Left ventricle myocardium superior (tissue), 1 donor: ENCODE measurements at regions not wholly inside any gene's neighbourhood (a gene's known extent, or its start where the extent isn't known, plus 50 kb on each side); places are given as distances from the start of the nearest gene placed in this dataset.
"Not testable (repeated sequence)": the region's sequence is repeated elsewhere in the genome, so short reads cannot be mapped to it uniquely, and the experiment has no call there.

Experiments
- ATAC-seq: fragments of 200-7000 bp; cut with Tn5 transposase; one replicate; pipeline ENCODE4 v1.9.1; 2020; ENCODE audit warnings: mild to moderate bottlenecking, moderate library complexity
- DNase-seq: peaks from one replicate; pipeline ENCODE4 v3.0.0-alpha.2; 2020
- intact Hi-C: fragments of 100-400 bp; cut with micrococcal nuclease; formaldehyde crosslinking; loops from one replicate; pipeline ENCODE4 v1.11.0; 2022
- donor health status: DM: no; HTN: yes; CAD: no; lungs with severe emphysema.

DNA sequence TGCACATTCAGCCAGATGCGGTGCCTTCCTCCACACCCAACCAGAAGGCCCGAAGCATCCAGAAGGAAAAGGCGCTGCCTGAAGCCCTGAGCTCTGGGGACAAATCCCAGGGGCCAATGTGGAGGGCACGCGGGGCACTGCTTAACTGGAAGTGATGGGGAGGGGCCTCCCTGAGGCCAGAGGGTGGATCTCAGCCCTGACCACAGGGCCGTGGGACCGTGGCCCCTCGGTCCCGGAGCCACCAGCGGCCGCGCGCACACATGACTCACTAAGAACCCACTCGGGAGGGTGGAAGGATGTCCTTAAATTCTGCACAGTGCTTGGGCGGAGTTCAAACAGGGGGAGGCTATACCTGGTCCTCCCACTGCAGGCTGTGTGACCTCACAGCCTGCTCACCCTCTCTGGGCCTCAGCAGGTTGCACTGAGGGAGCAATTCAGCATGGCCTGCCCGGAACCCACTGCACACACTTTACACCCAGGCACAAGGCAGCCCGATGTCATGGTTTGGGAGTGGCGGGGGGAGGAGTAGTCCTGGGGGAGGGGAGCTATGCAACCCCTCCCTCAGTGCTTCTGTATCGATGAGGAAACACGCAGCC, 89.5 kb downstream of the RFLNA start:
- intact Hi-C loops = no loop called here
- DNase-seq (no peak), ATAC-seq (no peak)

DNA sequence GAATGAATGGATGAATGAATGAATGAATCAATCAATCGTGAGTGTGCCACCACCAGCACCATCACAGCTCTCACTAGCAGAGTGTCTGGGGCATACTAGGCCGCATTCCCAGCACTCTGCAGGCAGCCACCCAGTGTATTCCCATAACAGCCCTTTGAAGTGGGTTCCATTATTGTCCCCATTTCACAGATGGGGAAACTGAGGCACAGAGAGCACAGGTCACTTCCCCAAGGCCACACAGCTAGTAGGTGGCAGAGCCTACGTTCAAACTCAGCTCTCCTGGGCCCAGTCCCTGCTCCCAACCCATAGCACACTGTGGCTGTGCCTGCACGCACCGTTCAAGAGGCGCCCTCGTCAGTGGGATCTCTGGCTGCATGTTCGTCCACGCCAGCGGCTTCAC, 88.1 kb downstream of the RFLNA start:
- intact Hi-C loops = no loop called here
- DNase-seq (no peak), ATAC-seq (no peak)

DNA sequence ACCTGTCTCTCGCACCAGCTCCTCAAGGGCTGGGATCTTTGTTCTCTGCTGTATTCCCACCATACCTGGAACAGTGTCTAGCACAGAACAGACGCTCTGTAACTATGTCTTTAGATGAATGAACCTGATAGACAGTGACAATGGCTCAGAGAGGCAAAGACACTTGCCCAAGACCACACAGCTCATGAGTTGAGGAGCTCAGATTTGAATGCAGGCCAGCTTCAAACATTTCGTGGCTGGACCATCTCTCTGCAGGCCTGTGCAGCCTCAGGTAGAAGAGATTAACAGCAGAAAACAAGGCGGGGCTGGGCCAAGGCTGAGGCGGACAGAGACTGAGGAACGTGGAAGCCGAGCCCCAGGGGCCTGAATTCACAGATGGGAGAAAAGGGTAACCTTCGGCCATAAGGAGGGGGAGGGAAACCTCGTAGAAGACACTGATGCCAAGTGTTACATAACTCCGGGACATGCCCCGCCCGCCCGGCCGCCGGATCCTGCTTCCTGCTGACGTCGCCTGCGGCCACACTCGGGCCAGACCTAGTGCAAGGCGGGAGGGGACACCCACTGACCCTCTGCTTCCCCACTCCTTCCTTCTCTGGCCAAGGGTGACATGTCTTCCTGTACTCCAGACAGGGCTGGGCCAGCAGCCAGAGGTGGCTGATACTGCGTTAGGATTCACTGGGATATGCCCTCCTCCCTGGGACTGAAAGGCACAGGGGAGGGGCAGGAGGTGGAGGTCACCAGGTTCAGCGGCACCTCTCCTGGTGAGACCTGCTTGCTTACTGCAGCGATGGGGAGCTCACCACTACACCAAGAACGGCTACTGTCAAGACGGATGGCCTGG, 86.8 kb downstream of the RFLNA start:
- peak; percentile 77 for ATAC-seq
- intact Hi-C loops = no loop called here

DNA sequence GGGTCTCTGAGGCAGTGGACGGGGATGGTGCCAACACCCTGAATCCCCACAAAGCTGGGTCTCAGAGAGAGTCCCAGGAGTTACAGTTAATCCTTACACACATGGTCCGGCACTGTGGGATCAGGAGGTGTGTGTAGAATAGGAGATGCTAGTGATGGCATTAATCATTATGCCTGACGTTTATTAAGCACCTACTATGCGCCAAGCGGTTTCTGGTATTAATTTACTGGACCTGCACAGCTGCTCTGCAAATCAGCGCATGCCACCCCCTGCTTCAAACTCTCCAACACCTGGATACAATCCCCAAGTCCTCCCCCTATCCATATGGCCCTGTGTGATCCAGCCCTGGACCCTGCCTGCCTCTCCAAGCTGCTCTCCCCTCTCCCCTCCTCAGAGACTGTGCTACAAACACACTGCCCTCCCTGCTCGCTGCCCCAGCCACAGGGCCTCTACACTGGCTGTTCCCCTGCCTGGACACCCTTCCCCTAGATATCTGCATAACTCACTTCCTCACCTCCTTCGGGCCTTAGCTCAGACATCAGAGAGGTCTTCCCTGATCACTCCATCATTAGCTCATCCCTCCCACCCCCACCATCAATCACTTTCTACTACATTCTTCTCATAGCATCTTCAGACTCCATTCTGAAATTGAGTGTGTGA, 86.0 kb downstream of the RFLNA start:
- intact Hi-C loops = no loop called here
- no peak for DNase-seq
- ATAC-seq = no peak

More for the DNA sequence above, 86.8 kb downstream of the RFLNA start:
- DNase-seq = peak; percentile 96

DNA sequence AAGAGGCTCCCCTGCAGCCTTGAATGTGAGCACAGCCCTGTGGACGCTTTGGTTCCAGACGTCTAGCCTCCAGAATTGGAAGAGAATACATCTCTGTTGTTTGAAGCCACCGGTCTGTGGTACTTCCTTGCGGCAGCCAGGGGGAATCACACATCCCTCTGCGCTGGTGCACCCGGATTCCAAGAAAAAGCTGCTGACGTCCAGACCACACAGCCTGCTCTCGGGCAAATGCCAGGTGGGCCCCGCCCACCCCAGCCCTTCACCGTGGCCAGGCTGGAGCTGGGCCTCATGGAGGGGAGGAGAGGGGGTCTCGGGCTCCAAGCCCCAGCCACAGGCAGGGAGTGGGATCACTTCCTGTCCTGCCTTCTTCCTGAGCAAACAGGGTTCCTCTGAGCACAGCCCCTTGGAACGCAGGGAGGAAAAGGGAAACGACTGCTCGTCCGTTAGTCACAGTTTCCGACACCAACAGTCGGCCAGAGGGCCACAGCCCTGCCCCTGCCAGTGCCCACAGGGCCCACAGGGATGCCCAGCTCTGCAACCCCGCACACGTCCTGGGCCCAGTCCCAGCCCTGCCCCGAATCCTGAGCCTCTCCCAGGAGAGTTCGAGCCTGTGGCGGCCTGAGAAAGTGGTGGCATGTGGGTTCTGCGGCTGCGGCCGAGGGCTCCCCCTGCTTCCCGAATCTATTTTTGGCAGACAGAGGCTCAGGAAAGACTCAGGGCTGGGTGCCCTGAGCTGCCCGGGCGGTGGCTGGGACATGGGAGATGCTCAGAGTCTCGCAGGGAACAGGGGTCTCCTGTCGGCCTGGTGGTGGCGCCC, 85.3 kb downstream of the RFLNA start:
- DNase-seq (peak; percentile 79), ATAC-seq (peak; percentile 57)
- intact Hi-C loops = no loop called here

DNA sequence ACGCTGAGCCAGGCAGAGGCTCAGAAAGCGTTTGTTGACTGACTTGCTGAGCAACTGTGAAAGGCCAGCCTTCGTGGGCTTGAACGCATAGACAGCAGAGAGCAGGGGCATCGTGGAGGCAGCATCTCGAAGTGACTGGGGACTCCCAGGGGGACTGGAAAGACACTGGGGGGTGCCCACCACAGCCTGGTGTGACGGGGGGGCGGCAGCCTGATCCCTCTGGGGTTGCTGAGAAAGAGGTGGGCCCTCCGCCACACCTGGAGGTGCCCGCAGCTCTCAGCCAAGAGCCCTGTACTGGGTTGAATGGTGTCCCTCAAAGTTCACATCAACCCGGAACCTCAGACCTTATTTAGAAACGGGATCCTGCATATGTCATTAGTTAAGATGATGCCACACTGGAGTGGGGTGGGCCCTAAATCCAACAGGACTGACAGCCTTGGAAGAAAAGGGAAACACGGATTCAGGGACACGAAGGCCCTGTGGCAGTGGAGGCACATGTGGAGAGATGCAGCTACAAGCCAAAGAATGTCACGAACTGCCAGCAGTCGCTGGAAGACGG, 84.6 kb downstream of the RFLNA start:
- intact Hi-C loops = no loop called here
- no peak for ATAC-seq

DNA sequence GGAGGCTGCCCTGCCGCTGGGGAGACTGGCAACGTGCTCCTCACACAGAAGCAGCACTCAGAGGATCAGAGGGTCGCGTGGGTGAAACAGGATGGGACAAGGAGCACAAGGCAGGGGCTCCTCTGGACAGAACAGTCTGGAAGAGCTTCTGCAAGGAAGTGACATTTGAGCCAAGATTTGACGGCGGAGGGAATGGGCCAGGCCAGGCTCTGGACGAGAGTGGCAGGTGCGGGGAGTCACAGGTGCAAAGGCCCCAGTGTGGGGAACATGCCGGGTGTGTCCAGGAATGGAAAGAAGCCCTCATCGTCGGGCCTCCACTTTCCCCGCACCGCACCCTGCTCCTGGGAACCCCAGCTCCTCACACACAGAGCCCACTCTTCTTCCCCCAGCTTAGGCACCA, 84.0 kb downstream of the RFLNA start:
- intact Hi-C loops = no loop called here
- ATAC-seq (no peak), DNase-seq (no peak)

More for the DNA sequence above, 84.6 kb downstream of the RFLNA start:
- no peak for DNase-seq

DNA sequence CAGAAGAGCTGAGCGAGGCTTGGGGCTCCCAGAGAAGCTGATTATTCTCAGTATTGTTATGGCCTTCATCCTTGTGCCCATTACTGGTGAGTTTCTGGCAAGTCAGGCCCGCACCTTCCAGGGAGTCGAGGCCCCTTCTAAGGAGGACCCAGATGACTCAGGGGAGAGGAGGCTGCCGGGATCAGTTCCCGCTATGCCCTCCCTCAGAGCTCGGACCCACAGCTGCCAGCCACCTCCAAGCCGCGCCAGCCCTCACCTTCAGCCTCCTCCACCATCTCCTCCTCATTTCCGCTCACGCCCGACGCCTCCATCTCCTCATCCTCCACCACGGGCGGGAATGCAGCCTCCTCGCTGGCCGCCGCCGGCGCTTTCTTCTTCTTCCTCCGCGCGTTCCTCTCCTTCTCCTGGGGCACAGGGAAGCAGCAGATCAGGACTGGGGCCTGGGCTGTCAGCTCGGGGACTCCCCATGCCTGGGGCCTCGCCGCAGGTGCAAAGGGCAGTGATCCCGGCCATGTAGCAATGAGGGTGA, 83.2 kb downstream of the RFLNA start:
- intact Hi-C loops = no loop called here
- ATAC-seq = no peak
- DNase-seq = no peak

DNA sequence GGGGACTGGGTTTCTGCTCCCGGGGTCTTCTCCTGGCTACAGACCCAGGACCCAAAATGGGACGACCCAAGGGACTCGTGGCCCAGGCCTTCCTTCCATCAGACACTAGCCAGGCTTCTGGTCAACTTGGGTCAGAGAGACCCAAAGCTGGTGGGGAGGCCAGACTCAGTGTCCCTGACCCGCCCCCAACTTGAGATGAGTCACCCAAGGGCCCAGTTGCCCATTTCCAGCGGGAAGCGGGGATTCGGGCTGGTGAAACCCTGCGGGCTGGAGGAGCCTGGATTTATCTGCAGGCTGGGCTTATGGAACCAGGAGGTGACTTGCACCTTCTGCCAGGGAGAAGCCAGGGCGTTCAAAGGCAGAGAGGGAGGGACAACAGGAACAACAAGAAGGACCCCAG, 81.5 kb downstream of the RFLNA start:
- ATAC-seq = no peak
- intact Hi-C loops = no loop called here
- DNase-seq = no peak

DNA sequence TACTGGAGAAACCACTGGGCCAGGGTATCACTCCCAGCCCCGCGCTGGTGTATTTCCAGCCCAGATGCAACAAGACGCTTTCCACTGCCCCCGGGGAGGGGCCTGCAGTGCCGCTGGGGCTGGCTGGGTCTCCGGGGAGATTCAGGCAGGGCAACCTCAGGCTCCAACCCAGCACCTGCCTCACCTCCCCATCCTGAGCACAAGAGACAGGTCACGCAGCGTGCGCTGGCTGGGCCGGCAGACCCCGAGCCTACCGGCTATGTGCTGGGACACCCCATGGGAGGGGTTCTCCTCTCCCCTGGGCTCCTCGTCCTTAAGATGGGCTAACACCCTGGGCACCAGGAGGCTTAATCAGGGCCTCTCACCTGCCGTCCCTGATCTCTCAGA, 80.9 kb downstream of the RFLNA start:
- ATAC-seq (no peak), DNase-seq (no peak)
- intact Hi-C loops = no loop called here

DNA sequence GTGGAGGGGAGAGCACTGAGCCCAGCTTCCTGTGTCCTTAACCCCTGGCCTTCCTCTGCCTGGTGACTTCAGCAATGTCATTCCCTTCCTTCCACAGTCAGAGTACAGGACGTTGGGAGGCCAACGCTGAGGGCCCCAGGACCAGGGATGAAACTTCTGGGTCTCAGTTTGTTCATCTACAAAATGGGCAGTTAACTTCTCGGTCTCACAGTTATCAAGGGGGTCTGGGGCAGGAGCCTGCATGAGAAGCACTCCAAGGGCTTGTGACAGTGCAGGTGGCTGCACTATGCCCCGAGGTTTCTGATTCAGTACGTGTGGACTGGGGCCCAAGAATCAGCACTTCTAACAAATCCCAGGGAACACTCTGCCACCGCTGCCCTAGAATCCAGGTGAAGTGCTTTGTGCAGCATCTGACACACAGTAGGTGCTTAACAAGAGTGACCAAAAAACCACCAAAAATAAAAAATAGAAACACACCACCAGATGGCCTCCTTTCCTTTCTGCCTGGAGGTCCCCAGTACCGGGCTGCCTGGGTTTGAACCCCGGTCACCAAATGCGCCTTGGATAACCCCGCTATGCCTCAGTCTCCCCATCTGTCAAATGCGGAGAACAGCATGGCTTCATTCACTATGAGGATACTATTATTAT, 80.4 kb downstream of the RFLNA start:
- intact Hi-C loops = no loop called here
- DNase-seq (no peak), ATAC-seq (no peak)

DNA sequence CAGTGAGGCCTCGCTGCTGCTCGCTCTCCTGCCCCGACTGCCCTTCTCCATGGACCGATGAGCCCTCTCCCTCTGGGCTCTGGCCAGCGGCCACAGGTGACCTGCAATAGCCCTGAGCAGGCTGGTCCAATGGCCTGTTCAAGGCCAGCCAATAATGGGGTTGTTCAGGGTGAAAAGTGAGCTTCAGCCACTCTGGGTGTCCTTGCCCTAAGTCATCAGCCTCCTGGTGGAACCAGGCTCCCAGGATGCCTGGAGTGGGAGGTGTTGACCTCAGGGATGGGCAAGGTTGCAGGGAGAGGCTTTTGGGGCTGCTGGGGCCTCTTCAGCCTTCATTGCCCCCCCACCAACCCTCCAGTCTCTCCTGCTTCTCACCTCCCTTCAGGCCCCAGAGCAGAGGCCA, 79.7 kb downstream of the RFLNA start:
- ATAC-seq = no peak
- no peak for DNase-seq
- intact Hi-C loops = no loop called here

DNA sequence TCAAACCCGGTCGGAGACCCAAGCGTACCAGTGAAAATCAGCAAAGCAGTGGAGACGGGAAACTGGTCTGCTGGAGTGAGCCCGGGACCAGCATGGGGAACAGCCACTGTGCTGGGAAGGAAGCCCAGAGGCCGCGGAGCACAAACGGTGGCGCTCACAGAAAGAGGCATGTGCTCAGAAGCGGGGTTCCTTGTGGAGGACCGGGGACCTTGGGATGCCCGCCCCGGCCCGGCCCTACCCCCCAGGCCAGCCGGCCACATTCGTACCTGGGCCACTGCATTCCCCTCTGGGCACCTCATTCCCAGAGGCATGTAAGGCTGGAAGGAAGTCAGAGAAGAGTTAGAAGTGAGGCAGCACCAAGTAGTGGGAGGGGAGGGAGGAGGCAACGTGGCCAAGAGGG, 79.3 kb downstream of the RFLNA start:
- DNase-seq (no peak), ATAC-seq (no peak)
- intact Hi-C loops = no loop called here

DNA sequence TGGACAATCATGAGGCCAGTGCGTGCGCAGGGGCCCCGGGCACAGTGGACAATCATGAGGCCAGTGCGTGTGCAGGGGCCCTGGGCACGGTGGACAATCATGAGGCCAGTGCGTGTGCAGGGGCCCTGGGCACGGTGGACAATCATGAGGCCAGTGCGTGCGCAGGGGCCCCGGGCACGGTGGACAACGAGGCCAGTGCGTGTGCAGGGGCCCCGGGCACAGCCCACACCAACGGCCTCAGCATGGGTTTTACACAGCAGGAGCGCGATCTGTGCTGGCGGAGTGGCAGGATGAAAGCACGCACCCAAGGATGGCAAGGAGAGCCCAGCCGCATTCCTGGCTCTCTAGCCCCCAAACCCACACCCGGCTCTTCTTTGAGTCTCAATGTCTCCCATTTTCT, 78.8 kb downstream of the RFLNA start:
- DNase-seq, intact Hi-C loops, ATAC-seq: not testable (repeated sequence)

DNA sequence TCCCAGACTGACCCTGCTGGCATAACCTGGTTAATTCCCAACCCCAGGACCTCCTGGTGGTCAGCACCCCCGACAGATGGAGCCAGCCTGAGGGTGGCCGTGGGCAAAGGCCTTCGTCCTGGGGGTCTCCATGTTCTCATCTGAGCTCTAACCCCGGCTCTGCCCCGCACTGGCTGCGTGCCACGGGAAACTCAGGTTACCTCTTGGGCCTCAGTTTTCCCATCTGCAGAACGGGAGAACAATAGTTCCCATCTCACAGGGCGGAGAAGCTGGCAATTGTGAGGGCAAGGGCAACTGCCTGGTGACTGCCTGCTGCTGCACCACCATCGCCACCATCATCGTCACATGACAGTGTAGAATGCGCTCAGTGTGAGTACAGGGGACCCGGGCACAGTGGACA, 77.9 kb downstream of the RFLNA start:
- intact Hi-C loops = no loop called here
- ATAC-seq (no peak), DNase-seq (no peak)

DNA sequence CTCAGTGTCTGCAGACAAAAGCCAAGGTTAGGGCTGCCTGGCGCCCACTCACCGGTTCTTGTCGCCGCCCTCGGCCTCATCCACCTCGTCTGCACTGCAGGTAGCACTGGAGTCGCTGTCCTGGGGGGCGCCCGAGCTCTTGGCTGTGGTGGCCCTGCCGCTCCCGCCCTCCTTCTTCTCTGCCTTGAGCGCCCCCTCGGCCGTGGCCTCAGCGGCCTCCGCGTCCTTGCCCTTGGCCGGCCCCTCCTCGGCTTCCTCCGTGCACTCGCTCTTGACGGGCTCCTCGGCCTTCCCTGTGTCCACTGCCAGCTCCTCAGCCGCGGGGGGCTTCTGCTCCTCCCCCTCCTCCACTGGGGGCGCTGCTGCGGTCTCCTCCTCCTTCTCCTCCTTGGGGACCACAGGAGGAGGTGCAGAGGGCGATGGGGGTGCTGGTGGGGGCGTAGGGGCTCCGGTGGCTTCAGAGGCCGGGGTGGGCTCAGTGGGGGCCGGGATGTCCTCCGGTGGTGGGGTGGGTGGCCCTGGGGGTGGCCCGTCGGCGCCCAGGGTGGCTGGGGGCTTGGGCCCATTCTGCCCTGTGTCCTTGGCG, 77.2 kb downstream of the RFLNA start:
- DNase-seq (no peak), ATAC-seq (no peak)
- intact Hi-C loops = no loop called here

DNA sequence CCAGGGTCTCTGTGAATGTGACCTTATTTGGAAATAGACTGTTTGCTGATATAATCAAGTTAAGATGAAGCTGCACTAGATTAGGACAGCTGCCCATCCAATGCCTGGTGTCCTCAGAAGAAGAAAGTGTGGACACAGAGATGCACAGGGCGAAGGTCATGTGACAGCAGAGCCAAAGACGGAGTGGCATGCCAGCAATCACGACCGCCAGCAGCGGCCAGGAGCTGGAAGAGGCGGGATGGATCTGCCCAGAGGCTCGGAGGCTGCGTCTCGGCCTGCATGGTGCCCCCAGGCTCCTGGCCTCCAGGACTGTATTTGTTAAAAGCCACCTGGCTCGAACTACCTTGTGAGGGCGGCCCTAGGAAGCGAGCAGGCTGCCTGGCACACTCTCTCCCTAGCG, 76.5 kb downstream of the RFLNA start:
- ATAC-seq = no peak
- no peak for DNase-seq
- intact Hi-C loops = no loop called here

DNA sequence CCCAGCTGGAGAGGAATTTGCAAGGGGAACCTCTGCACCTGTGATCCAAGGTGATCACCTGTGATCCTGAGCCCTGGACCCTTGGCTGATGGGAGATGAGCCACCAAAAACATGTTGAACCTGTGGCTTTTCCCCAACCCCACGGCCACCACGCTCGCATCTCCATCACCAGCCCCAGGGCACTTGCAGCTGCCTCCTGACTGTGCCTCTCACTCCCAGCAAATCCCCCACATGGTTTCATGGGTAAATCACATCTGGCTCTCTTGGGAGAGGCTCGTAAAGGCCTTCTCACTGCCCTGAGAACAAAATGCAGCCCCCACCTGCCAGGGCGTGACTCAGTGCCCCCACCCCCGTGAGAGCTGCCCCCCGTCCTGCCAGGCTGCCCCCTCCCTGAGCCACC, 76.0 kb downstream of the RFLNA start:
- no peak for DNase-seq
- intact Hi-C loops = no loop called here
- no peak for ATAC-seq
